GM23338 (cell line): ENCODE measurements at regions not wholly inside any gene's neighbourhood (a gene's known extent, or its start where the extent isn't known, plus 50 kb on each side); places are given as distances from the start of the nearest gene placed in this dataset.
"Not testable (repeated sequence)": the region's sequence is repeated elsewhere in the genome, so short reads cannot be mapped to it uniquely, and the experiment has no call there.

Experiments used
- CREB1 ChIP-seq: fragments of 250-450 bp; sonication (Bioruptor Pico); IDR thresholded peaks from 2 replicates; pipeline ENCODE4 v1.5.0; 2020; ENCODE audit warnings: low read depth, mild to moderate bottlenecking, moderate library complexity
- EZH2 ChIP-seq: fragments of 200-600 bp; sonication (generic); IDR thresholded peaks from one replicate; pipeline ENCODE4 v1.8.0; 2017; ENCODE audit warnings: antibody characterized with exemption, mild to moderate bottlenecking, low read depth; ENCODE audit not compliant: unreplicated experiment
- EZH2phosphoT487 ChIP-seq: fragments of 200-600 bp; sonication (generic); IDR thresholded peaks from one replicate; pipeline ENCODE4 v1.8.1; 2018; ENCODE audit warnings: antibody characterized with exemption; ENCODE audit not compliant: unreplicated experiment
- JUNB ChIP-seq: IDR thresholded peaks from one replicate; pipeline ENCODE4 v1.6.1; 2016; ENCODE audit warnings: antibody characterized with exemption; ENCODE audit not compliant: unreplicated experiment
- NANOG ChIP-seq: IDR thresholded peaks from 2 replicates; pipeline ENCODE4 v1.6.1; 2016; ENCODE audit warnings: antibody characterized with exemption, borderline replicate concordance
- POLR2AphosphoS5 ChIP-seq: IDR thresholded peaks from 2 replicates; pipeline ENCODE4 v1.6.1; 2016; ENCODE audit warnings: antibody characterized with exemption, low read depth
- STAT1 ChIP-seq: IDR thresholded peaks from one replicate; pipeline ENCODE4 v1.6.1; 2016; ENCODE audit warnings: antibody characterized with exemption; ENCODE audit not compliant: unreplicated experiment
- ZNF114 ChIP-seq: fragments of 250-450 bp; sonication (Bioruptor Pico); IDR thresholded peaks from 2 replicates; pipeline ENCODE4 v1.5.0; 2020; ENCODE audit warnings: mild to moderate bottlenecking, moderate library complexity
- ZNF331 ChIP-seq: fragments of 250-450 bp; sonication (Bioruptor Pico); IDR thresholded peaks from 2 replicates; pipeline ENCODE4 v1.5.0; 2020; ENCODE audit warnings: low read depth, mild to moderate bottlenecking, moderate library complexity
- TF ChIP-seq, protein P1 (sequence below), 2 experiments: fragments of 200-600 bp in 1 of 2; sonication (generic) in 1 of 2; conservative IDR thresholded peaks; 2 replicates each; pipeline versions ENCODE4 v1.5.1 to v1.6.1; 2016 to 2017; ENCODE audit warnings: antibody characterized with exemption in 2 of 2, low read depth in 2 of 2, mild to moderate bottlenecking in 2 of 2, moderate library complexity in 1 of 2
- TF ChIP-seq, protein P2 (sequence below): IDR thresholded peaks from one replicate; pipeline ENCODE4 v1.6.1; 2018; ENCODE audit warnings: antibody characterized with exemption; ENCODE audit not compliant: unreplicated experiment
- TF ChIP-seq, protein P3 (sequence below): IDR thresholded peaks from 2 replicates; pipeline ENCODE4 v1.6.1; 2016; ENCODE audit warnings: antibody characterized with exemption
- TF ChIP-seq, protein P4 (sequence below): fragments of 250-450 bp; sonication (Bioruptor Pico); IDR thresholded peaks from 2 replicates; pipeline ENCODE4 v1.5.0; 2020; ENCODE audit warnings: mild to moderate bottlenecking, moderate library complexity

DNA sequence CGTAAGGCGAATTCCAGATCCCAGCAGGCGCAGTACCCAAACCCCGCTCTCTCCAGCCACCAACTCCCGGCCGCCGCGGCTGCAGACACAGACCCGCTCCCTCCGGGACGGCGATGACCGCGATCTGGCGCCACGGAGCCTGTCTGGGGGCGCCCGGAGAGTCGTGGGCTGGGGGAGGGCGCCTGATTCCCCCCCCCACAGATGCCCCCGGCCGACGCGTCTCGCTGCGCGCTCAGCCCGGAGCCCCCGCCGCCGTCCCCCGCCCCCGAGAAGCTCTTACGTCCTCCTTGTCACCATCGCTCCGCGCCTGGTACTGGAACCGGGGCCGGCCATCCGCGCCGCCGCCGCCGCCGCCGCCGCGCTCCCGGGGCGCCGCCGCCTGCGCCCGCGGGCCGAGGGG lies 173.6 kb downstream of the ATP6V0E2 start:
- not testable (repeated sequence) for TF ChIP-seq EZH2; STAT1; POLR2AphosphoS5; ZNF114 (CRISPR knock-in tag); EZH2phosphoT487; NANOG; JUNB; CREB1 (CRISPR knock-in tag); ZNF331 (CRISPR knock-in tag)
- TF ChIP-seq, protein P1, sequence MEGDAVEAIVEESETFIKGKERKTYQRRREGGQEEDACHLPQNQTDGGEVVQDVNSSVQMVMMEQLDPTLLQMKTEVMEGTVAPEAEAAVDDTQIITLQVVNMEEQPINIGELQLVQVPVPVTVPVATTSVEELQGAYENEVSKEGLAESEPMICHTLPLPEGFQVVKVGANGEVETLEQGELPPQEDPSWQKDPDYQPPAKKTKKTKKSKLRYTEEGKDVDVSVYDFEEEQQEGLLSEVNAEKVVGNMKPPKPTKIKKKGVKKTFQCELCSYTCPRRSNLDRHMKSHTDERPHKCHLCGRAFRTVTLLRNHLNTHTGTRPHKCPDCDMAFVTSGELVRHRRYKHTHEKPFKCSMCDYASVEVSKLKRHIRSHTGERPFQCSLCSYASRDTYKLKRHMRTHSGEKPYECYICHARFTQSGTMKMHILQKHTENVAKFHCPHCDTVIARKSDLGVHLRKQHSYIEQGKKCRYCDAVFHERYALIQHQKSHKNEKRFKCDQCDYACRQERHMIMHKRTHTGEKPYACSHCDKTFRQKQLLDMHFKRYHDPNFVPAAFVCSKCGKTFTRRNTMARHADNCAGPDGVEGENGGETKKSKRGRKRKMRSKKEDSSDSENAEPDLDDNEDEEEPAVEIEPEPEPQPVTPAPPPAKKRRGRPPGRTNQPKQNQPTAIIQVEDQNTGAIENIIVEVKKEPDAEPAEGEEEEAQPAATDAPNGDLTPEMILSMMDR (conservative IDR thresholded peaks at IDR 0.05; ENCODE audit: low read depth in 2 of 2) = not testable (repeated sequence)
- TF ChIP-seq, protein P2, sequence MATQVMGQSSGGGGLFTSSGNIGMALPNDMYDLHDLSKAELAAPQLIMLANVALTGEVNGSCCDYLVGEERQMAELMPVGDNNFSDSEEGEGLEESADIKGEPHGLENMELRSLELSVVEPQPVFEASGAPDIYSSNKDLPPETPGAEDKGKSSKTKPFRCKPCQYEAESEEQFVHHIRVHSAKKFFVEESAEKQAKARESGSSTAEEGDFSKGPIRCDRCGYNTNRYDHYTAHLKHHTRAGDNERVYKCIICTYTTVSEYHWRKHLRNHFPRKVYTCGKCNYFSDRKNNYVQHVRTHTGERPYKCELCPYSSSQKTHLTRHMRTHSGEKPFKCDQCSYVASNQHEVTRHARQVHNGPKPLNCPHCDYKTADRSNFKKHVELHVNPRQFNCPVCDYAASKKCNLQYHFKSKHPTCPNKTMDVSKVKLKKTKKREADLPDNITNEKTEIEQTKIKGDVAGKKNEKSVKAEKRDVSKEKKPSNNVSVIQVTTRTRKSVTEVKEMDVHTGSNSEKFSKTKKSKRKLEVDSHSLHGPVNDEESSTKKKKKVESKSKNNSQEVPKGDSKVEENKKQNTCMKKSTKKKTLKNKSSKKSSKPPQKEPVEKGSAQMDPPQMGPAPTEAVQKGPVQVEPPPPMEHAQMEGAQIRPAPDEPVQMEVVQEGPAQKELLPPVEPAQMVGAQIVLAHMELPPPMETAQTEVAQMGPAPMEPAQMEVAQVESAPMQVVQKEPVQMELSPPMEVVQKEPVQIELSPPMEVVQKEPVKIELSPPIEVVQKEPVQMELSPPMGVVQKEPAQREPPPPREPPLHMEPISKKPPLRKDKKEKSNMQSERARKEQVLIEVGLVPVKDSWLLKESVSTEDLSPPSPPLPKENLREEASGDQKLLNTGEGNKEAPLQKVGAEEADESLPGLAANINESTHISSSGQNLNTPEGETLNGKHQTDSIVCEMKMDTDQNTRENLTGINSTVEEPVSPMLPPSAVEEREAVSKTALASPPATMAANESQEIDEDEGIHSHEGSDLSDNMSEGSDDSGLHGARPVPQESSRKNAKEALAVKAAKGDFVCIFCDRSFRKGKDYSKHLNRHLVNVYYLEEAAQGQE = not testable (repeated sequence)
- TF ChIP-seq, protein P3, sequence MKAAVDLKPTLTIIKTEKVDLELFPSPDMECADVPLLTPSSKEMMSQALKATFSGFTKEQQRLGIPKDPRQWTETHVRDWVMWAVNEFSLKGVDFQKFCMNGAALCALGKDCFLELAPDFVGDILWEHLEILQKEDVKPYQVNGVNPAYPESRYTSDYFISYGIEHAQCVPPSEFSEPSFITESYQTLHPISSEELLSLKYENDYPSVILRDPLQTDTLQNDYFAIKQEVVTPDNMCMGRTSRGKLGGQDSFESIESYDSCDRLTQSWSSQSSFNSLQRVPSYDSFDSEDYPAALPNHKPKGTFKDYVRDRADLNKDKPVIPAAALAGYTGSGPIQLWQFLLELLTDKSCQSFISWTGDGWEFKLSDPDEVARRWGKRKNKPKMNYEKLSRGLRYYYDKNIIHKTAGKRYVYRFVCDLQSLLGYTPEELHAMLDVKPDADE = not testable (repeated sequence)
- TF ChIP-seq, protein P4, sequence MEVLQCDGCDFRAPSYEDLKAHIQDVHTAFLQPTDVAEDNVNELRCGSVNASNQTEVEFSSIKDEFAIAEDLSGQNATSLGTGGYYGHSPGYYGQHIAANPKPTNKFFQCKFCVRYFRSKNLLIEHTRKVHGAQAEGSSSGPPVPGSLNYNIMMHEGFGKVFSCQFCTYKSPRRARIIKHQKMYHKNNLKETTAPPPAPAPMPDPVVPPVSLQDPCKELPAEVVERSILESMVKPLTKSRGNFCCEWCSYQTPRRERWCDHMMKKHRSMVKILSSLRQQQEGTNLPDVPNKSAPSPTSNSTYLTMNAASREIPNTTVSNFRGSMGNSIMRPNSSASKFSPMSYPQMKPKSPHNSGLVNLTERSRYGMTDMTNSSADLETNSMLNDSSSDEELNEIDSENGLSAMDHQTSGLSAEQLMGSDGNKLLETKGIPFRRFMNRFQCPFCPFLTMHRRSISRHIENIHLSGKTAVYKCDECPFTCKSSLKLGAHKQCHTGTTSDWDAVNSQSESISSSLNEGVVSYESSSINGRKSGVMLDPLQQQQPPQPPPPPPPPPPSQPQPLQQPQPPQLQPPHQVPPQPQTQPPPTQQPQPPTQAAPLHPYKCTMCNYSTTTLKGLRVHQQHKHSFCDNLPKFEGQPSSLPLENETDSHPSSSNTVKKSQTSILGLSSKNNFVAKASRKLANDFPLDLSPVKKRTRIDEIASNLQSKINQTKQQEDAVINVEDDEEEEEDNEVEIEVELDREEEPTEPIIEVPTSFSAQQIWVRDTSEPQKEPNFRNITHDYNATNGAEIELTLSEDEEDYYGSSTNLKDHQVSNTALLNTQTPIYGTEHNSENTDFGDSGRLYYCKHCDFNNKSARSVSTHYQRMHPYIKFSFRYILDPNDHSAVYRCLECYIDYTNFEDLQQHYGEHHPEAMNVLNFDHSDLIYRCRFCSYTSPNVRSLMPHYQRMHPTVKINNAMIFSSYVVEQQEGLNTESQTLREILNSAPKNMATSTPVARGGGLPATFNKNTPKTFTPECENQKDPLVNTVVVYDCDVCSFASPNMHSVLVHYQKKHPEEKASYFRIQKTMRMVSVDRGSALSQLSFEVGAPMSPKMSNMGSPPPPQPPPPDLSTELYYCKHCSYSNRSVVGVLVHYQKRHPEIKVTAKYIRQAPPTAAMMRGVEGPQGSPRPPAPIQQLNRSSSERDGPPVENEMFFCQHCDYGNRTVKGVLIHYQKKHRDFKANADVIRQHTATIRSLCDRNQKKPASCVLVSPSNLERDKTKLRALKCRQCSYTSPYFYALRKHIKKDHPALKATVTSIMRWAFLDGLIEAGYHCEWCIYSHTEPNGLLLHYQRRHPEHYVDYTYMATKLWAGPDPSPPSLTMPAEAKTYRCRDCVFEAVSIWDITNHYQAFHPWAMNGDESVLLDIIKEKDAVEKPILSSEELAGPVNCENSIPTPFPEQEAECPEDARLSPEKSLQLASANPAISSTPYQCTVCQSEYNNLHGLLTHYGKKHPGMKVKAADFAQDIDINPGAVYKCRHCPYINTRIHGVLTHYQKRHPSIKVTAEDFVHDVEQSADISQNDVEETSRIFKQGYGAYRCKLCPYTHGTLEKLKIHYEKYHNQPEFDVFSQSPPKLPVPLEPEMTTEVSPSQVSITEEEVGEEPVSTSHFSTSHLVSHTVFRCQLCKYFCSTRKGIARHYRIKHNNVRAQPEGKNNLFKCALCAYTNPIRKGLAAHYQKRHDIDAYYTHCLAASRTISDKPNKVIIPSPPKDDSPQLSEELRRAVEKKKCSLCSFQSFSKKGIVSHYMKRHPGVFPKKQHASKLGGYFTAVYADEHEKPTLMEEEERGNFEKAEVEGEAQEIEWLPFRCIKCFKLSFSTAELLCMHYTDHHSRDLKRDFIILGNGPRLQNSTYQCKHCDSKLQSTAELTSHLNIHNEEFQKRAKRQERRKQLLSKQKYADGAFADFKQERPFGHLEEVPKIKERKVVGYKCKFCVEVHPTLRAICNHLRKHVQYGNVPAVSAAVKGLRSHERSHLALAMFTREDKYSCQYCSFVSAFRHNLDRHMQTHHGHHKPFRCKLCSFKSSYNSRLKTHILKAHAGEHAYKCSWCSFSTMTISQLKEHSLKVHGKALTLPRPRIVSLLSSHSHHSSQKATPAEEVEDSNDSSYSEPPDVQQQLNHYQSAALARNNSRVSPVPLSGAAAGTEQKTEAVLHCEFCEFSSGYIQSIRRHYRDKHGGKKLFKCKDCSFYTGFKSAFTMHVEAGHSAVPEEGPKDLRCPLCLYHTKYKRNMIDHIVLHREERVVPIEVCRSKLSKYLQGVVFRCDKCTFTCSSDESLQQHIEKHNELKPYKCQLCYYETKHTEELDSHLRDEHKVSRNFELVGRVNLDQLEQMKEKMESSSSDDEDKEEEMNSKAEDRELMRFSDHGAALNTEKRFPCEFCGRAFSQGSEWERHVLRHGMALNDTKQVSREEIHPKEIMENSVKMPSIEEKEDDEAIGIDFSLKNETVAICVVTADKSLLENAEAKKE (CRISPR knock-in tag) = not testable (repeated sequence)
